ENCODE measurements at regions not wholly inside any gene's neighbourhood (a gene's known extent, or its start where the extent isn't known, plus 50 kb on each side); places are given as distances from the start of the nearest gene placed in this dataset.

DNA sequence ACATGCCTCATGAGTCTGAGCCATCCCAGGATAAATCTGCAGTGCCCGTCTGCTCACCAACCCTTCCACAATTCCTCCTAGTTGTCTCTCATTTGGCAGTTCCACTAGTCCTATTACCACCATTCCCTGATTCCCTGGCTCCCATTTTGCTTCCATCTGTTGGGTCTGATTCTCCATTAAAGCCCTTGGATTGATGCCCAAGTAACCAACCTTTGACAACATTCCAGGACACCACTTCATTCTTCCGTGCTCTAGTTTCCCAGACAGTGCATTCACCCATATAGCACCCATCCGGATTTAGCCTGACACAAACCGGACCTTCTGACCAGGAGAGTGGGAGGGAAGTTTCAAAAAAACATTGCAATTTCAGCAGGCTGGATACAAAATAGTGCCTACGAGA, 189.4 kb upstream of the PALMD start:
- no peak for TF ChIP-seq POLR2A (IDR thresholded peaks at IDR 0.05)
- TF ChIP-seq, protein P1, sequence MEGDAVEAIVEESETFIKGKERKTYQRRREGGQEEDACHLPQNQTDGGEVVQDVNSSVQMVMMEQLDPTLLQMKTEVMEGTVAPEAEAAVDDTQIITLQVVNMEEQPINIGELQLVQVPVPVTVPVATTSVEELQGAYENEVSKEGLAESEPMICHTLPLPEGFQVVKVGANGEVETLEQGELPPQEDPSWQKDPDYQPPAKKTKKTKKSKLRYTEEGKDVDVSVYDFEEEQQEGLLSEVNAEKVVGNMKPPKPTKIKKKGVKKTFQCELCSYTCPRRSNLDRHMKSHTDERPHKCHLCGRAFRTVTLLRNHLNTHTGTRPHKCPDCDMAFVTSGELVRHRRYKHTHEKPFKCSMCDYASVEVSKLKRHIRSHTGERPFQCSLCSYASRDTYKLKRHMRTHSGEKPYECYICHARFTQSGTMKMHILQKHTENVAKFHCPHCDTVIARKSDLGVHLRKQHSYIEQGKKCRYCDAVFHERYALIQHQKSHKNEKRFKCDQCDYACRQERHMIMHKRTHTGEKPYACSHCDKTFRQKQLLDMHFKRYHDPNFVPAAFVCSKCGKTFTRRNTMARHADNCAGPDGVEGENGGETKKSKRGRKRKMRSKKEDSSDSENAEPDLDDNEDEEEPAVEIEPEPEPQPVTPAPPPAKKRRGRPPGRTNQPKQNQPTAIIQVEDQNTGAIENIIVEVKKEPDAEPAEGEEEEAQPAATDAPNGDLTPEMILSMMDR (IDR thresholded peaks at IDR 0.05), result no peak
- no peak for TF ChIP-seq POLR2AphosphoS5 (IDR thresholded peaks at IDR 0.05)
